Stimulated activated CD4-positive, alpha-beta T cell treated with anti-CD3 and anti-CD28 coated beads, Interleukin-1b, Interleukin-23, amount 100 ng/mL, for 4 hours (primary cell): ENCODE measurements at regions not wholly inside any gene's neighbourhood (a gene's known extent, or its start where the extent isn't known, plus 50 kb on each side); places are given as distances from the start of the nearest gene placed in this dataset.
"Not testable (repeated sequence)": the region's sequence is repeated elsewhere in the genome, so short reads cannot be mapped to it uniquely, and the experiment has no call there.

Experiments
- DNase-seq, 2 donors: peaks; one replicate each; pipeline ENCODE4 v3.0.0-alpha.2; 2020; ENCODE audit warnings: low read depth in 2 of 2

DNA sequence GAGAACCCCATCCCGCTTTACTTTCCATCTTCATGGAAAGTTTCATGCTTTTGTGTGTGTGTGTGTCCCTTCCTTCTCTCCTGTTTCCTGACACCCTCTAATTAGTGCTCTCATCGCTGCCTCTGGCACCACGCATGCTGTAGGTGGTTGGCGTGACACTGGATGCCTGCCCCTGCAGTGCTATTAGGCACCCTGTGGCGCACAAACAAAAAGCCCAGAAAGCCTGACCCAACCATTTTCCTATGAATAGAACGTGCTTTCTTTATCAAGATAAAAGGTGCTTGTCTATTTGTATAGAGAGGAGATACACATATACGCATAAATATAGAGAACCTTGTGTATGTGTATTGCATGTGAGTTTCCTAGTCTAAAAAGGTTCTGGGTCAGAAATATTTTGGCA is 120.8 kb upstream of the CDCA7L start:
- DNase-seq = no peak

DNA sequence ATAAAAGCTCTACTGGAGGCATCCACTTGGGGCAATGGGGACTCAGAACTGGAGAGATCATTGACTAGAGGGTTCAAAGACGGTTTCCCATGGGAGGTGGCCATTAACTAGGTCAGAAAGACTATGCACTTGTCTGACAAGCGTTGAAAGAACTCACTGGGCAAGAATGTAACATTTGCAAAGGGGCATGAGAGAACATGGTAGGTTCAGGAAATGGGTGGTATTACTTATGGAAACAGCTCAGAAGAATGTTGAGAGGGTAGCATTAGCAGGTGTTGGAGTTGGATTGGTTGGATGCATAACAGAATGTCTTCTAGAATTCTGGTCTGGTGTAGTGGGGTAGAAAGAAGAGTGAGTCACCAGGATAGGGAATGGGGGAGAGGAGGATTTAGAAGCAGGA is 119.1 kb upstream of the CDCA7L start:
- no peak for DNase-seq

DNA sequence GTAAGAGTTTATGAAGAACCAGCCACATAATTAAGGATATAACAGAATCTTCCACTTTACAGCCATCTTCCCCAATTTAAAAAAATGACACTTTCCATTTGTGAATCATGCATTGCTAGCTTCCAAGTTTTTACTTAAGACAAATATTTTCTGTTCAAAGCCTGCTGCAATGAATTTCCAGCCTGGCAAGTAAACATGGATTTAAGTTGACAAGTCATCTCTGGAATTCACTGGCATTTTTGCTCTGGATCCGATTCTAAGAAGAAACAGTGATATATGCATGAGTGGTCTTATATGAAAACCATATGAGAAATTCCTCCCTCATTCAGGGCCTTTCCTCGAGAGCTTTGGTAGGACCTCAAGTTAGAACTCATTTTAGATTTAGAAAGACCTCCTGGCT is 116.1 kb upstream of the CDCA7L start:
- no peak for DNase-seq

DNA sequence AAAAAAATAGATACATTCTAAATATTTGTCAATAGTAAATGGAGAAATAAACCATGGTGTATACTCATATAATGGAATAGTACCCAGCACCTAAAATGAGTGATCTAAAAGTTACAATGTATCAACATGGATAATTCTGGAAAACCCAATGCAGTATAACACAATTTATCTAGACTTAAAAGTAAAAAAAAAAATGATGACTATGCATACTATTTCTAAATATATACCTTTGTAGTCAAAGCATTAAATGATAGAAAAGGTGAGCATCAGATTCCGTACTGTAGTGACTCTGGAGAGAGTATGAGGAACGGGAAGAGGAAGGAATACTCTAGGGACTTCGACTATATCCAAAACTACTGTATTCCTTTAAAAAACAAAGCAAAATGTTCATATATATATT is 115.2 kb upstream of the CDCA7L start:
- DNase-seq = no peak

DNA sequence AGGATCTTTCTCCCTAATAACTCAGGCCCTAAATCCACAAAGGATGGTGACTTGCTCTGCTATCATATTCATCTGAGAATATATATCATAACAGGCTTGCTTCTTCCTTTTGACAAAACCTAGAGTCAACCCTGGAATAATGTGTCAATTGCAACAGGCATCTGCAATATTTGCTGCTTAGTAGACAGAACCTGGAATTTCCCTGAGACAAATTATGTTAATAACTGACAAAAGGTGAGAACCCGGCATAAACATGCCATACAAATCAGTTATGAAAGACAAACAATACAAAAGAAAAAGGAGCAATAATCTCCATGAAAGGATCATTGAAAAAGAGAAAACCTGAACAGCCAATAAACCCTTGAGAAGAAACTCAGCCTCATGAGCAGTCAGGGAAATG is 114.5 kb upstream of the CDCA7L start:
- no peak for DNase-seq

DNA sequence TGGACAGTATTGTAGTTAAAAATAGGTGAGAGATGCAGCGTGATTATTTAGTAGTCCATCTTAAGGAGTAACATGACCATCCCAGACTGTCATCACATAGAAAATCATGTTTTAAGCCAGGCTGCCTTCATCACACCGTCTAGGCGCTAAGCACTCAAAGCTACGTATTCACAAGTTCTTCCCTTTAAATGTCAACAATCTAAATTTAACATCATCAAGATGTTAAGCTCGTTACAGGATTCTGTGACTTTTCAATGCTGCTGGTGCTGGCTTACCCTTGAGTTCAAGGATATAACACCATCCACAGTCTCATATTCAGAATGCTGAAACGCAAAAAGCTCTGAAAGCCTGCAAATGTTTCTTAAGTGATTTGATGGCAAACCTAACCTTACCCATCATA is 109.5 kb upstream of the CDCA7L start:
- DNase-seq = no peak

DNA sequence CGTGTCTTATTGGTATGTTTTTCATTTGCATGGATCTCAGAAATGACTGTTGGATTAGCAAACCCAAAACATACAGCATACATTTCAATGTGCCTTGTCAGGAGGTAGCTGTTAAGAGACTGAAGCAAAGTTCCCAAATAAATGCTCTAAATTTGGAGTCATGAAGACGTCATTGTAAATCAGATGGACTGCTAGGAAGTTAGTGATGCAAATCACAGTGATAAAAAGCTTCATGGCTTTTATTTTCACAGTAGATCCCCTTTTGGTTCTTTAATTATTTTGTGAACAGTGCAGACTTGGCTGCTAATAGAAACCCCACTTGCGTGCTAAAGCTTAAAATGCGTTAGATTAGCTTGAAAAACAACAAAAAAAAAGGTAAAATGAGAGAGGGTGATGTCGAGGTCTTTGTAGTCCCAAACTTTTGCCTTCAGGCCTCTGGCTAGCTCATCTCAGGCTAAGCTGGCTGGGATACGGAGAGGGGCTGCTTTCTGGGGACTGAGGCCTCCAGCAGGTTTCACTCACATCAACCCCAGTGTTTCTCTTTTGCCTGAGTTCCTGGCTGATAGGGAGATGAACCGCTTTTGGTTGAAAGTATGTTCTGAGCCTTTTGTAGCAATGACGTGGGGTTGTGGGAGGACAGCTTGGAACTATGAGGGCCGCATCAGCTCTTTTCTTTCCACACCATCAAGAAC is 107.1 kb upstream of the CDCA7L start:
- no peak for DNase-seq

DNA sequence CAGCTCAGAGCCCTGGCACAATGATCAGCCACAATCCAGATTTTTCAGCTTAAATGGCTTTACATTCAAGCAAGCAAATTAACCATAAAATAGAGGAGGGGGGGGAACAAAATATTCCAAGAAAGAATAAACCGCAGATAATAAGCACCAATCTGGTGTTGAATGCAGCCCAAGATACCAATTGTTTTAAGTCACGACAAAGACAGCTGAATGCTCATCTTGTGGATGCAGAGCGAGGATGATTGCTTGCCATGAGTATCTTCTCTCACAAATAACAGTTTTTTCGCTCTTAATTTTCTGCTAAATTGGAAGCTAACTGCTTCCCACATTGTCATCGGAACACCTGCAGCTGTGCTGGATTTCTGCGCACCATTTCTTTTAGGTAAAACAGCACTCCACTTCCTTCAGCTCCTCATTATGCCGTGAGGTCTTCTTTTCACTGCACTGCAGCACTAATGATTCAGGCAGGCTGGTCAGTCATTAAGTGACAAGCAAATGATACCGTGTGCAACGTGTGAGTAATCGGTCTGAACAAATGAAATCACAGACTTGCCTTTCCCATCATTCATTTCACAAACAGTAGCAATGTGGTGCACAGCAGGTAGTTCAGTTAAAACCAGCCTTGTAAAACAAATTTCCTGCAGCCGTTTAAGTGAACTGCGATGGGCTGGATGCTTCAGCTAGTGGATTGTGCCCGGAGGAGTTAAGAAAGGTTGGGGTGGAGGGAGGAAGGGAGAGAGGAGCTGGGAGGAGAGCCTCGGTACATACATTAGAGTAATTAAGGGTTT is 106.4 kb upstream of the CDCA7L start:
- no peak for DNase-seq

DNA sequence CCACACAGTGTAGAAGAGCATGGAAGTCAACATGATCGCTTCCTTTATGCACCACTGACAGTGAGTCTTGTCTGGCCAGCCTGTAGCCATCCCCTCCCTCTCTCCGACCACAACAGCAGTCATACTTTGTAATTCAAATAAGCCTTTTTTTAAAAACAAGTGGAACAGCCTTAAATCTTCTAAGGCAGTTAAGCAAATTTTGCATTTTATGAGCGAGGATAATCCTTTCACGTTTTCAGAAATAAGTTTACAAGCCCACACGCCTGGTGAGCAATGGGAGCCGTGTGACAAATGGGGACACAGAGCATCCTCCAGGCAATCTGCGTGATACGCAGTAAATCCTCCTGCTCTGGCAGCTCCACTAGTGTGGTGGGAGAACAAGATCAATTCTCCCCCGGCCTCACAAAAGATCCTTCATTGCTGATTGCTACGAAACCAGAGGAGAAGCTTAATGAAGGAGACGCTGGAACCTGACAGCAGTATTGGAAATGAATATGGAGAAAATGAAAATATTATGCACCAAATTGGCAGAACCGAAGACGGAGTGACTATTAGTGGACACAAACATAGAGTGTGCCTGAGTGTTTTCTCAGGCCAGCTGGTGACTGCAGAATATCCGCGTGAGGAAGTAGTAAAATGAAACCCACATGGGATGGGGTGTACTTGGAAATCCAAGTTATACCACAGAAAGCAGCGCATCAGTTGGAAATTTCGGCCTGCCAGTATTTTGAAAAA is 104.2 kb upstream of the CDCA7L start:
- DNase-seq = no peak

DNA sequence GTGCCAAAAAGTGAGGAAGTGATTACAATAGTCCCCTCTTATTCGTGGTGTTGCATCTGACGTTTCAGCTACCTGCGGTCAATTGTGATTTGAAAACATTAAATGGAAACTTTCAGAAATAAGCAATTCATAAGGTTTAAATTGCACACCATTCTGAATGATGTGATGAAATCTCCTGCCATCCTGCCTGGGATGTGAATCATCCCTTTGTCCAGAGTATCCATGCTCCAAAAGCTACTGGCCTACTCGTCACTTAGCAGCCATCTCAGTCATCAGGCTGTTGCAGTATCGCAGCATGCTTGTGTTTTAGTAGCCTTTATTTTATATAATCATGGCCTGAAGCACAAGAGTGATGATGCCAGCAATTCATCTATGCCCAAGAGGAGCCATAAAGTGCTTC is 97.7 kb upstream of the CDCA7L start:
- DNase-seq = no peak

DNA sequence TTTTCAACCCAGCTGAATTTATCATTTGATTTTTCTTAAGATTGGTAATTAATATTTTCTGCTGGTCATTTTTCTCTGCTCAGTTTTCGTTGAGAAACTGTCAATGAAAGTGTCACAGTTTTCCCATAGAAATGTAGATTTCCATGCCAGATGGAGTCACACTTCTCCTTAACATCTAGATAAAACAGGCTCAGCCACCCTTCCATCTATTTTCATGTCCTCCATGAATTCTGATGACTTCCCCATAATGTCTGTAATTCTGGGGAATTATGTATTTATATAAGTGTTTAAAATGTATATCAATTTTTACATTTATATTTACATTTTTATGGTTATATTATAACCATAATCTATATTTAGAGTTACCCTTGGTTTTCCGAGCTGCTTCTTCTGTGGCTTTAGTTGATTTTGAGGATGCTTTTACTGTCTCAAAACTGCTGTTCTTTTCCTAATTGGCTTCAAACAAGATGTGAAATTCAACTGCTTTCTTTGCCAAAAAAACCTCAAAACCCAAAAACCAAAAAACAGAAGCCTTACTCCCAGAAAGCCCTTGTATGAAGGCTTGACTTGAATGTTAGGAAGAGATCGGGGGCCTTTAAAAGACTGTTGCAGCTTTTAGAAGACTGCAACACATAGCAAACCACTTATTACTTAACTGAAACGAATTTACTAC is 95.4 kb upstream of the CDCA7L start:
- no peak for DNase-seq

DNA sequence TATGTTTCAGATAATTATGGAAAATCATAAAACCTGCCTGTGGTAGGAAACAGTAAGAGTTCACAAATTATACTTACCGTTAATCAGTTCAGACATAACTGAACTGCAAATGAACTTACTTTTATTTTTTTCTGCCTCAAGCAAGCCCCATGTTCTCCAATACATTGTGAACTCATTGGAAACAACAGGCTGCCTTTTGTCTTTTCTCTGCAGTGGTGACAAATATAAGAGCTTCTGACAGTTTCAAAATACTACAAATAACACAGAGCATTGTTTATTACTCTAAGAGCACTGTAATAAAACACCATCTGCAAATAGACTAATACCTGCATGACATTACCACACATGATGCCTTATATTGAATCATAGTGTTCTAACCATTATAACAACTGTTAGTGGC is 94.0 kb upstream of the CDCA7L start:
- no peak for DNase-seq

DNA sequence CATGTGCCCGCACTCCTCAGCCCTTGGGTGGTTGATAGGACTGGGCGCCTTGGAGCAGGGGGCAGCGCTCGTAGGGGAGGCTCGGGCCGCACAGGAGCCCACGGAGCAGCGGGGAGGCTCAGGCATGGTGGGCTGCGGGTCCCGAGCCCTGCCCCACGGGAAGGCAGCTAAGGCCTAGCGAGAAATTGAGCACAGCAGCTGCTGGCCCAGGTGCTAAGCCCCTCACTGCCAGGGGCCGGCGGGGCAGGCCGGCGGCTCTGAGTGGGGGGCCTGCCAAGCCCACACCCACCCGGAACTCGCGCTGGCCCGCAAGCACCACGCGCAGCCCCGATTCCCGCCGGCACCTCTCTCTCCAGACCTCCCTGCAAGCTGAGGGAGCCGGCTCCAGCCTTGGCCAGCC is 86.7 kb upstream of the CDCA7L start:
- DNase-seq = not testable (repeated sequence)

DNA sequence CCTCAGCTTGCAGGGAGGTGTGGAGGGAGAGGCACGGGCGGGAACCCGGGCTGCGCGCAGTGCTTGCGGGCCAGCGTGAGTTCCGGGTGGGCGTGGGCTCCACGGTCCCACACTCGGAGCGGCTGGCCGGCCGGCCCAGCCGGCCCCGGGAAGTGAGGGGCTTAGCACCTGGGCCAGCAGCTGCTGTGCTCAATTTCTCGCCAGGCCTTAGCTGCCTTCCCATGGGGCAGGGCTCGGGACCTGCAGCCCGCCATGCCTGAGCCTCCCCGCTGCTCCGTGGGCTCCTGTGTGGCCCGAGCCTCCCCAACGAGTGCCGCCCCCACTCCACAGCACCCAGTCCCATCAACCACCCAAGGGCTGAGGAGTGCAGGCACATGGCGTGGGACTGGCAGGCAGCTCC is 83.0 kb upstream of the CDCA7L start:
- DNase-seq = not testable (repeated sequence)

DNA sequence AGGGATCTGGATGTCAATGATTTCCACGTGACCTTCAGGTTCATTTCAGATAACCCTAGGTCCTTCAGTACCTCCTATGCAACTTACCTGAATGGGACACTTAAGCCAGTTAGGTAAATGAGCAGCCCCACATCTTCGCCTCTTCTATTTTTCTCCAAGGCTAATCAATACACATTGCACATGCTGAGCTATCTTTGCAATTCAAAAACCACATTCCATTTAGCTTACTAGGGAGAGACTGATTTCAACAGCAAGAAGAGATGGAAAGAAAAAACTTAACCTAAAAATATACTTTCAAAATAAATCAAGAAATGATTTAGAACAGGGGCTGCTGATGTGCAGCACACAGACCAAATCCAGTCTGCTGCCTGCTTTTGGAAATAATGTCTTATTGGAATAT is 81.8 kb upstream of the CDCA7L start:
- DNase-seq = no peak

DNA sequence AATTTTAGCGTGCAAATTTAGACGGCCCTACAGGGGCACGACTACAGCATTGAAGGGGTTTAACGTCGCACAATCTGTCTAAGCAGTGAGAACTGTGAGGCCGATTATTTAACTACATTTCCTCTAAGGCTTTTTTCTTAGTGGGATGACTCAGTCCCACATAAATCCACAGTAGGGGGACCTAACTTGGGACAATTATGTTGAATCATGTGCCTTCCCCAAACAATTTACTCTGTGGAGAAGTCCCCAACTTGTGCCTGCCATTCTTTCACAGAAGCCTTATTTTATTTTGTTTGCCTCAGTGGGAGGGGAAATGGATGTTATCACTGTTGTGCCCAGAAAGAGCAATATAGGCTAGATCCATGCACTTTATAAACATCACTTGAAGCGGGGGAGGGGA is 80.3 kb upstream of the CDCA7L start:
- no peak for DNase-seq

DNA sequence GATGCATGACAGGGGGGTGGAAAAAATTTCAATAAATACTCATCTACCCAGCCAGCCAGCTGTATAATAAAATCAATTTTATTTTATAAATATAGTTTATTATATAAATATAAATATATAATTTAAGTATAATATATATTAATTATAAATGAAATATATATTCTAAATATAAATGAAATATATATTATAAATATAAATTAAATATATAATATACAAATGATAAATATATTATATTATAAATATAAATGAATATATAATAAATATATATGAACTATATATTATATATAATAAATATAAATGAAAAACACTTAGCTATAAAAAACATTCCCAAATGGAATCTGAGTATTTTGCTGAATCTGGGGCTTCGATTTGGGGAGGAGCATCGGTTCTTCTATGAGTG is 79.4 kb upstream of the CDCA7L start:
- DNase-seq = no peak

DNA sequence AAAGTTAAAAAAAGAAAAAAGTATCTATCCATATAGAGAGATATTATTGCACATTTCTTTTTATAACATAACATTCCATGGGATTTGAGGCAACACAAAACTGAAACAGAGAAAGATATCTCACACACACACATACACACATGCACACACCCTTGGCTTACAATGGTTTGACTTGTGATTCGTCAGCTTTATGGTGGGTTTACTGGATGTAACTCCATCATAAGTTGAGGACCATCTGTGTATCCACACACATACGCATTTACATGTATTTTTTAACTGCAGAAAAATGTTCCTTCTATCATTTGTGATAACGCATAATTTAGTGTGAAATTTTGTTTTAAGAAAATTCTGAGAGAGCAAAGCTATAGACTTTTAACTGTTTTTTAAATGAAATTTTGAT is 74.2 kb upstream of the CDCA7L start:
- no peak for DNase-seq

DNA sequence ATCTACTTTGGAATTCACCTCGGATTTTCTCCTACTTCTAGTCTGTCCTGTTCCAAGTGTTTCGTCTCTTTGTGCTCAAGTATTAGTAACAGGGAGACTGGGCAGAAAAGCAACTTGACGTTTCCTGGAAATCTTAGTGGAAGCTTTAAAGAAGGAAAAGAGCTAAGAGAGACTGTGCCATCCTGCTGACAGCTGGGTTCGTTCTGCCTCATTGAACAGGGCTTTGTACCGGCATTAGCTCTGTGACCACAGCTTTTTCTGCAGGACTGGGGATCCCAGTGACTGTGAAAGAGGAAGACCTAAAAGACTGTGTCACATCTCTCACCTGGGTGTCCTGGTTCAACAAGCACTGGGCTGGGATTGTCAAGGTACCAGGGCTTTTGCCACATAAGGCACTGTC is 70.8 kb upstream of the CDCA7L start:
- DNase-seq = no peak

DNA sequence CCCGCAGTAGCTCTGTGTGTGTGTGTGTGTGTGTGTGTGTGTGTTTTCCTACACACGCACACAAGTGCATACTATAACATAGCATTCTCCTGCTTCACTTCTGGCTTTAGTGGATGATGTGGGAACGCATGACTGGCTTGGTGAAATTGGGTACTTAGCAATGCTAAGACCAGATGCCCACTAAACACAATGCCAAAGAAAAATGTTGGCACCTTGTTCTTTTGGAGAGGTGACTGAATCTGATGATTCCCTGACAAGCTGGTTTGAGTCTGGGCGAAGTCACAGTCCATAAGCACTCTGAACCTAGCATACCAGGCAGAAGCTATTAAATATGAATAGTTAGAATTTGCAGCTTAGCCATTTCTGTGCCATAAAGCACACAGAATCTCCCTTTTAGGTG is 68.0 kb upstream of the CDCA7L start:
- no peak for DNase-seq

DNA sequence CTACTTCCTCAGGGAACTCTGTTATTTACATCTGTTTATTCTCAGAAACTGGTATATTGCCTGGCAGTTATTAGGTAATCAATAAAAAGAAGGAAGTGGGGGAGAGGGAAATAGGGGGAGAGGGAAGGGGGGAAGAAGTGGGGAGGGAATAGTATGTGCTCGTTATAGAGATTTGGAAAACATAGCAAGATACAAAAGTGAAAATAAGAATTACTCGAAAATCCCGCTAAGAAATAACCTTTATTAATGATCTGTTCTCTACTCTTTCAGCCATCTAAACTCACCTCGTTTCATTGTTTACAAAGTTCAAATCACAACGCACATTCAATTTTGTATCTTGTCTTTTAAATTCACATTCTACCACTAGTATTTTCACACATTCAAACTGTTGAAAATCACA is 63.0 kb upstream of the CDCA7L start:
- DNase-seq = no peak

DNA sequence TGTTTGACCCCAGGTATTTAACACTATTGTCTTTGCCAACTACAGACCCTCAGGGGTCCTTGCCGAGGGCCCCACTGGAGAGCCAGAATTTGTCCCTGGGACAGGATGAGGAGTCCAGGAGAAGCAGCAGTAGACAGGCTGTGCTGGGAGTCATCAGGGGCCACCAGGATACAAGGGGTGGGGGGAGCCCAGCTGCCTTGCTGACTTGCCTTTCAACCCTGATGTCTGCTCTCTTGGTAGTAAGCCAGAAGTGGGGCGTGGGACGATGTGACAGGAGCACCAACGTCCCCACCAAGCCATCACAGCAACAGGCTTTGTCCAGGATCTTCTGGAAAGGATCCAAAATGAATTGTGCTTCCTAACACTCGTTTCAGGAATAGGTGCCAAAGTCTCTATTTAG is 62.4 kb upstream of the CDCA7L start:
- no peak for DNase-seq
